ENCODE measurements at regions not wholly inside any gene's neighbourhood (a gene's known extent, or its start where the extent isn't known, plus 50 kb on each side); places are given as distances from the start of the nearest gene placed in this dataset.
"Not testable (repeated sequence)": the region's sequence is repeated elsewhere in the genome, so short reads cannot be mapped to it uniquely, and the experiment has no call there.

DNA sequence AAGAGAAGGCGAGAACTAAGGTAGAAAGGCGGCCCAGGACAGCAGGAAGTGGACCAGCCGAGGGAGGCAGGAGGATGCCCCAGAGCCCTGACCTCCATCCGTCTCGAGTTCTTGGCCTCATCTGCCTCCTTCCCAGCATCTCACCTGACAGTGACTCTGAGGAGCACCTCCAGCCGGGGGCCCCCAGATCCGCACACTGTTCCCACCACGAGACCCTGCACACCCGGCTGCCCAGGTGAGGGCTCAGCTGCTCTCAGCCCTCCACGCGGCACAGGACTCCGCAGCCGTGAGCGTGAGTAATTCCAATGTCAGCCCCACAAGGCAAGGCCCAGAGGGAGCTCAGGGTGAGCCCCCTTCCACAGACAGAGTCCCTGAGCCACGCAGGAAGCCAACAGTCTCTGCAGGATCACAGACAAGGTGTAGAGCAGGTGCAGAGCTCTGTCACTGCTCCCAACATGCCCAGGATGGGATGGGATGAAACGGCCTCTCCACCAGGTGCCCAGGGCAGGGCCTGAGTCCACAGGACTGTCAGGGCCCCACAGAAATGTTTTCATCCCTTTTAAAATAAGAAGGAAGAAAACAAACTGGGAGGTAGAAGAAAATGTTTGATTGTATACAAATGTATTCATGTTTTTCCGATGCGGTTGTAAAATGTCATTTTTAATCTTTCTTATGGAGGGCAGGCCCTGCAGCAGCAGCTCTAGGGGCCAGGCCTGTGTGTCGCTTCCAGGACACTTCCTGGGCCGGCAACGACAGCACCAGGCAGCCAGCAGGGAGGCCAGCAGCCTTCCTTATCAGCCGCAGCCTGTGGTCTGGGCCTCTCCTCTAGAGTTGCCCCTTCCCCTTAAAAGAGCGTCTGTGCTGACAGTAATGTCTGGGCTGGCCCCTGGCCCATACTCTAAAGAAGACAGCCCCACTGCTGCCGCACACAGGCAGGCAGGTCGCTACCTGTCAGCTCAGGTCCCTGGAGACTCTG, 66.9 kb downstream of the DLL1 start:
- no peak for FAIRE-seq
- no peak for TF ChIP-seq POLR2A (IDR thresholded peaks at IDR 0.05; ENCODE audit: low read depth, low read length)
- DNase-seq (ENCODE audit: insufficient read length, low spot score), result no peak

DNA sequence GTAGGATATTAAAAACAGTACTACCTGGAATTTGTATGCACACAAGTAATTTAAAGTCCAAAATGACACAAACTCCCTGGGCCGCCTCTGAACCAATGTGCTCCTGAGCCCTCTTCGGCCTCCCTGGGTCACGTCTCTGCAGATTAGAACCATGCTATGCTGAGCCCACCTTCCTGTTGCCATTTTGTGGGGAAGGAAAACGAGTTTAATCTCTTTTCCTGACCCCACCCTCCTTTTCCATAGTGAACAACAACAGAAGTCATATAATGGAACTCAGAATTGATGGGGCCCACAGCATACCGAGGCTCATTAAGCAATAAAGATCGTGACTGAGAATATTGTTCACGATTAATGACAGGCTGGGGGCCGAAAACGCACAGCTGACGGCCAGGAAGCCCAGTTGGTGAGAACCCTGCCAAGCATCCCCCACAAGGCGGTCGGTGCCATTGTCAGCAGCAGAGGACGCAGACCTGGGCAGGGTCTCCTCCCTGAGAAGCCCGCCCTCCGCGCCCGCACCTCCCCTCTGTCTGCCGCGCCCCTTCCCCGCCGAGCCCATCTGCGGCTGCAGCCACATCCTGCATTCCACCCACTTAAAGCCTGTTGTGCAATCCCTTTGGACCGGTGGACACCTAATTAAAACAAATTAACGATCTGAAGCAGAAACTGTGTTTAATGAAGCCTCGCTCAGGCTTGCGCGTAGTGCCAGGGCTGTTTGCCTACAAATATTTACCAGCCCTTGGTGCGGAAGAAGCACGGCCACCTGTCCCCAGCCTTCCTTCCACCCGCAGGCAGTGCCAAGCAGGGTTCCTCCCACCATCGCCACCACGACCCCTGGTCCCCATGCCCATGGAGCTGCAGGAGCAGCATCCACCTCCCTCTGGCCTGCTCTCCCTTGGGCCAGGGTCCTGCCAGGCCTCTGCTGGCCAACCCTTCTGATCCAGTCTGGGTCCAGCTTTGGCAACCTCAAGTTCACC, 68.1 kb downstream of the DLL1 start:
- no peak for TF ChIP-seq POLR2A (IDR thresholded peaks at IDR 0.05; ENCODE audit: low read depth, low read length)
- no peak for DNase-seq (ENCODE audit: insufficient read length, low spot score)
- no peak for FAIRE-seq

DNA sequence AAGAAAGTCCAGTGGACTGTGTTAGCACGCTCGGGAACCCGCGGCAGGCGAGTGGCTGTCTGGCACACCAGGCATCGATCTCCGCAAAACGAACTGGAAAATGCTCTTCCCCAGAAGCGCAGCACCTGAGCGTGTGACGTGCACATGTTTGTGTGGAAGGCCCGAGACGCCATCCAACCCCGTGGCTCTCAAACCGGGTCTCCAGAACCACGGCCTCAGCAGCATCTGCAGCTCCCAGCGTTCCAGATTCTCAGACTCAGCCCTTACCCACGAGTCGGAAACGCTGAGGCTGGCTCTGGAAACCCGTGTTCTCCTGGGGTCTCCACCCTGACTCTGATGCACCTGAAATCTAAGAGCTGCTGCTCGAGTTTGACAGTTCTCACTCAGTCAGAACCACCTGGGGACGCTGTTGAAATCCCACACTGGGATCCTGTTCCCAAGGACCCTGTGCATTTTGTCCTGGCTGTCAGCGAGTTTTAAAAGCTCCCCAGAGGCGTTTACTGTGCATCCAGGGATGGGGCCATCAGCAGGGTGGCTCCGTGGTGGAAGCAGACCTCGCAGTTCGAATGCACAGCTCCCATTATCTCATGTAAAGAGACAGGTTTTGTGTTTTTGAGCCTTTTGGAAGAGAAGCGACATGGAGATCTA, 69.0 kb downstream of the DLL1 start:
- FAIRE-seq, result no peak
- no peak for DNase-seq (ENCODE audit: insufficient read length, low spot score)
- TF ChIP-seq POLR2A (IDR thresholded peaks at IDR 0.05; ENCODE audit: low read depth, low read length), result no peak

DNA sequence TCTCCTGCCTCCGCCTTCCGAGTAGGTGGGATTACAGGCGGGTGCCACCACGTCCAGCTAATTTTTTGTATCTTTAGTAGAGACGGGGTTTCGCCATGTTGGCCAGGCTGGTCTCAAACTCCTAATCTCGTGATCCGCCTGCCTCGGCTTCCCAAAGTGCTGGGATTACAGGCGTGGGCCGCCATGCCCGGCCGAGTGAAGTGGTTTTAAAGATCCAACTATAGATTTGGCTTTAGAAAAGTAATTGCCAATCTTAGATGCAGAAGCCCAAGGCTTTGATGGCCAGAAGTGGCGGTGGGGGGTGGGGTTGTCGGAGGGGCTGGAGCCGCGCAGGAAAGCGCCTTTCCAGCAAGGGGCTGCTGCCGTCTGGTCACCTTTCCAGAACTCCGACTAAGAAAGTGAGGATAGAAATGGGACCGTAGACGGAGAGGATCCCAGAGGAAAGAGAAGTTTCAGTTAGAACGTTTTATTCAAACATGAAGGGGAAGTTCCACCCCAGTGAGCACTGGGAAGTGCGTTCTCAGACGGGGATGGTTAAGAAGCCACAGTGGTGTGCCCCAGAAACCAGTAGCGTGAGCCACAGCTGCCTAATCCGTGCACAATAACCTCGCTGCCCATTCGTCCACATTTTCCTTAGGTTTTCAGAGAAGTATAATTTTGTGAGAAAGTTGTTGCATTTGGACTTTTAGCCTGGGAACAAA, 69.7 kb downstream of the DLL1 start:
- TF ChIP-seq POLR2A (IDR thresholded peaks at IDR 0.05; ENCODE audit: low read depth, low read length), result no peak
- no peak for DNase-seq (ENCODE audit: insufficient read length, low spot score)
- no peak for FAIRE-seq

DNA sequence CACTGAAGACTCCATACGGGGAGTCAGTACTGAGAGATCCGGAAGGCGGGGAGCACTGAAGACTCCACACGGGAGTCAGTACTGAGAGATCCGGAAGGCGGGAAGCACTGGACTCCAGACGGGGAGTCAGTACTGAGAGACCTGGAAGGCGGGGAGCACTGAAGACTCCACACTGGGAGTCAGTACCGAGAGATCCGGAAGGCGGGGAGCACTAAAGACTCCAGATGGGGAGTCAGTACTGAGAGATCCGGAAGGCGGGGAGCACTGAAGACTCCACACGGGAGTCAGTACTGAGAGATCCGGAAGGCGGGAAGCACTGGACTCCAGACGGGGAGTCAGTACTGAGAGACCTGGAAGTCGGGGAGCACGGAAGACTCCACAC, 77.2 kb downstream of the DLL1 start:
- not testable (repeated sequence) for FAIRE-seq; DNase-seq (ENCODE audit: insufficient read length, low spot score)

DNA sequence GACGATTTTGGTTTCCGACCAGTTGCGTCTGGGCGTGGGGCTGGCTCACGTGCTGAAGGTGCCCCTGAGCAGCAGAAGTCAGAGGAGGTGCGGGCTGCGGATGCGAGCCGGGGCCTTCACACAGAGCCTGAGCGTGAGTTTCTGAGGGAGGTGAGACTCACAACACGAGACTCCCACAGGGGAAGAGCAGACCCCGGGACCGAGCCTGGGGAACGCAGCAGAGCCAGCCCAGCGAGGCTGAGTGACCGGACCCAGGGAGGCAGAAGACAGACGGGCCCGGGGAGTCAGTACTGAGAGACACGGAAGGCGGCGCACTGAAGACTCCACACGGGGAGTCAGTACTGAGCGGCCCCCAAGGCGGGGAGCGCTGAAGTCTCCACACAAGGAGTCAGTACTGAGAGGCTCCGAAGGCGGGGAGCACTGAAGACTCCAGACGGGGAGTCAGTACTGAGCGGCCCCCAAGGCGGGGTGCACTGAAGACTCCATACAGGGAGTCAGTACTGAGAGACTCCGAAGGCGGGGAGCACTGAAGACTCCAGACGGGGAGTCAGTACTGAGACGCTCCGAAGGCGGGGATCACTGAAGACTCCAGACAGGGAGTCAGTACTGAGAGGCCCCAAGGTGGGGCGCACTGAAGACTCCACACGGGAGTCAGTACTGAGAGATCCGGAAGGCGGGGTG, 77.8 kb downstream of the DLL1 start:
- FAIRE-seq (no peak), DNase-seq (ENCODE audit: insufficient read length, low spot score) (no peak)
- TF ChIP-seq POLR2A (IDR thresholded peaks at IDR 0.05; ENCODE audit: low read depth, low read length), result no peak

DNA sequence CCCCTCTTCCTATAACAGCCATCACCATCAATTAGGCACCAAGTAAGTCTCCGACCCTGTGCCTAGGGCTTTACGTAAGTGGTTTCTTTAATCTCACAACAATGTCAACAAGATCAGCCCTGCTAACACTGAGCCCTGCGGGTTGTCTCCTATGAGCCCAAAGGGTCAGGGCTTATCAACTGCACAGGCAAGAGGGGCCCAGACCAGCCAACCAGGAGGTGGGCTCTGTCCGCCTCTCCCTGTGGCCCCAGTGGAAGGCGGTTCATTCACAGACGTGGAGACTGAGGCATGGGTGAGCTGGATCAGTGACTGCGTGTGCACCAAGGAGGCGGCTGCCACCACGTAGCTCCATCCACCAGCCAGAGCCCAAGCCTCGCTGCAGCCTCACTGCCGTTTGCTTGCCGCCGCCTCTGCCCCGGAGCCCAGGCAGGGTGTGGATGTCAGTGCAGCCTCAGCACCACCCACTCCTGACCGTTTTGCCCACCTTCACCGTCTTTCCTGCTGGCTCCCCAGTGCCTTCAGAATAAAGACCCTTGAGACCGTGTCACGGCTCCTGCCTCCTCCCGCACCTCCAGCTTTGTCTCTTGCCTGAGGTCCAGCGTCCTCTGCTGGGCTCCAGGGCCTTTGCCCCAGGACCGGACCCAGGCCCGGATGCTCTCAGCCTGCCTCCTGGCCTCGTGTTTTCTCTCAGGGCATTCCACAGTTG, 78.7 kb downstream of the DLL1 start:
- TF ChIP-seq POLR2A (IDR thresholded peaks at IDR 0.05; ENCODE audit: low read depth, low read length), result no peak
- no peak for FAIRE-seq
- no peak for DNase-seq (ENCODE audit: insufficient read length, low spot score)

DNA sequence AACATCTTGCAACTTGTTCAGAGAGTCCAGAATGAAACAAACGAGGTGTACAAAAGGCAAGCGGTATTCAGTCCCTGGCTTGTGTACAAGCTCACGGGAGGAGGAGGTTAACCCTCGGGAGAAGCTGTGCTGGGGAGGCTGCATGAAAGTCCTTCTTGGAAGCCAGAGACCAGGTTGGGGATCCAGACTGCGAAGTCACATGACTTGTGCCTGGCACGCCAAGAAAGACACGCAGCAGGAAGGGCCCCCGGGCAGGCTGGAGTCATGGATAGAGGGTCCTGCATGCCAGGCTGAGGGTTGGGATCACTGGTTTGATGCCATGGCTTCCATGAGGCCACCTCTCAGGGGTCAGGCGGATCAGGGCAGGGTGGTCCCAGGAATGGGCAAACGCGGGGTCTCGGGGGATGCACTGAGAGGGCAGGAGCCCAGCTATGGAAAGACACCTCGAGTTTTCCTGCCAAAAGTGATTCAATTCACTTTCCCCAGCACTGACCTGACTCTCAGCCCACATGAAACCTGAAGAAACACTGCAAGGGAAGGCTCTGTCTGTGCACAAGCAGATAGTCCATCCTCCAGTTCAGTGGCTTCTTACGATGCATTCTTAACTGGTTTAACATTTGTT, 79.4 kb downstream of the DLL1 start:
- no peak for TF ChIP-seq POLR2A (IDR thresholded peaks at IDR 0.05; ENCODE audit: low read depth, low read length)

DNA sequence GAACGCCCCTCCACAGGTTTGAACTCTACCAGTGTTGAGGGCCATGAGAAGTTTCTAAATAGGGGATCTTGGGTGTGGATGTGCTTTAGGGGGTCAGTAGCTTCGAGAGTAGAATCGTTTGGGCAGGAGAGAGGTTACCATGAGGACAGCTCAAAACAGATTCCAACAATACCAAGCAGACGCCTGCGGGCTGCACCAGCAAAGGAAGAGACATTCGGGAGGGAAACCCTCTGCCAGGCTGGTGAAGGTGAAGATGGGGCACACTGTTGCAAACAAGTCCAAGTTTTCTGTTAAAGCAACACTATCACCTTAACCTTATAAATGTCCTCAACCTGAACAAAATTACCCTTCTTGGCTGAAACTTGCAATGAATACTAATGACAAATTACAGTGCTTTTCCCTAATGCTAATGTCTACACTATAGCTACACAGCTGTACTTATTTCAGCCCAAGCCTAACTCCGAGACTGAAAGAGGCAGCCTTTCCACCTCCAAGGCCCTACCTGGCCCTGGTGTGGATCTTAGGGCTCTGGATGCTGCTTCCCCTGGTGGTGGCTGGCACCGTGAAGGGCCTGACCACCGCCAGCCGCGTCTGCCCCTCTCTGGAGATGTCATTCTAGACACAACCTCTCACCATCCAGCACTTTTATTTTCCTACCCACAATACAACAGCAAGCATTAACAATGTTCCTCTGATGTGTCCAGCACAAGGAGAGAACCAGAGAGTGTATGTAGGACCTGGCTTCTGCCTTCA, 80.1 kb downstream of the DLL1 start:
- FAIRE-seq (no peak), DNase-seq (ENCODE audit: insufficient read length, low spot score) (no peak)
- no peak for TF ChIP-seq POLR2A (IDR thresholded peaks at IDR 0.05; ENCODE audit: low read depth, low read length)

More for the DNA sequence above, 79.4 kb downstream of the DLL1 start:
- no peak for DNase-seq (ENCODE audit: insufficient read length, low spot score)
- FAIRE-seq, result no peak

DNA sequence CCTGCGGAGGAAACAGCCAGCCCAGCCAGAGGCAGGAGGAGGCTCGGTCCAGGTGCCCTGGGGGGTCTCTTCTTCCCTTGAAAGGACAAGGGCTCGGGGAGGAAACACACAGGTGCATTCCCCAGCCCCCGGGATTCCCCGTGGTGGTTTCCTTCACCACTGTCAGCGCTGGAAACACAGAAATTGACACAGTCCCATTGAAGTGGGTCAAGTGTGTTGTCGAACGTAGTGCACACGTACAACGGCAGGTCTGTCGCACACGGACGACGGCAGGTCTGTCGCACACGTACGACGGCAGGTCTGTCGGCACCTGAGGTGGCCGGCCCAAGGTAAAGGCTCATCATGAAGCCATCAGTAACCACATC, 80.9 kb downstream of the DLL1 start:
- no peak for TF ChIP-seq POLR2A (IDR thresholded peaks at IDR 0.05; ENCODE audit: low read depth, low read length)
- no peak for DNase-seq (ENCODE audit: insufficient read length, low spot score)
- FAIRE-seq, result no peak

DNA sequence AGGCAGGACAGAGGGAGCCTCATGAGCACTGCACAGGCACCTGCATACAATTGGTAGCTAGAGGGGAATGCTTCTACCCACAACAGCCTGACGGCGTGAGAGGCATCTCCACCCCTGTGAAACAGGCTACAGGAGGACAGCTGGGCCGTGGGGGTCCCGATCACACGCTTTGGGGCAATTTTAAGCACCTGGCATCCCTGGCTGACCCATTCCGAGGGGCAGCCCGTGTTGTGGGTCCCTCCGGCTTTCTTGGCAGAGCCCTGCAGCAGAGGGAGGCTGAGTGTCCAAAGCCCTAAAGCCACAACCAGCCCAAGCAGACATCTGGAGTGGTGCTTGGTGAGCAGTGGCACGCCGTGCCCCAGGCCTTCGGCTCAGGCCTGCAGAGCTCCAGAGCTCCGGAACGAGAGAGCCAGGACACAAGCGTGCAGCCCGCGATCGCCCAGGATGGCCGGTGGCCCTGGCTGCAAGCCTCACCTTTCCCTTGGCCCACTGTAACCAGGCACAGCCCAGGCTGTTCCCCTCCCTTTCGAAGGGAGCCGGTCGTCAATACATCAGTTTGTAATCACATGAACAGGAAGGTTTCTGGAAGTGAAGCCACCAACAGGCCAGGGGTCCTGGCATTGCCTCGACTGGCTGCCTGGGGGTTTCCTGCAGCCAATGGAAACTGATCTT, 81.4 kb downstream of the DLL1 start:
- TF ChIP-seq POLR2A (IDR thresholded peaks at IDR 0.05; ENCODE audit: low read depth, low read length), result no peak
- DNase-seq (ENCODE audit: insufficient read length, low spot score), result no peak
- no peak for FAIRE-seq
